CD4-positive, alpha-beta T cell (primary cell): ENCODE measurements at regions not wholly inside any gene's neighbourhood (a gene's known extent, or its start where the extent isn't known, plus 50 kb on each side); places are given as distances from the start of the nearest gene placed in this dataset.

Experiments used
- ATAC-seq: fragments of 200-7000 bp; cut with Tn5 transposase; one replicate; pipeline ENCODE4 v1.10.0; 2022; ENCODE audit warnings: mild to moderate bottlenecking; ENCODE audit not compliant: poor library complexity
- CTCF ChIA-PET: fragments of 350-600 bp; sonication (Branson Sonifier 250); formaldehyde crosslinking; loops from one replicate; lab custom pipeline; 2021; ENCODE audit warnings: antibody characterized with exemption, inconsistent platforms; lab: Charles Lee
- POLR2A ChIA-PET: fragments of 350-600 bp; sonication (Branson Sonifier 250); formaldehyde crosslinking; loops from one replicate; lab custom pipeline; 2021; ENCODE audit warnings: antibody characterized with exemption, inconsistent platforms; lab: Charles Lee
- DNase-seq, 14 experiments: peaks; one replicate each; pipeline ENCODE4 v3.0.0-alpha.2; 2013 to 2020; ENCODE audit warnings: mixed read lengths in 2 of 14
- H3K27ac ChIP-seq, 2 donors: one replicate each; pipeline versions ENCODE4 v1.5.1 to v1.7.0; 2013; ENCODE audit warnings: low read length in 2 of 2, low read depth in 1 of 2, mild to moderate bottlenecking in 1 of 2
- H3K27me3 ChIP-seq, 2 experiments: 1 replicate in 1 of 2; 2 replicates in 1 of 2; pipeline versions ENCODE4 v1.6.1 to v1.7.0; 2013; ENCODE audit warnings: low read length in 2 of 2, control low read depth in 1 of 2, mild to moderate bottlenecking in 1 of 2, moderate library complexity in 1 of 2; ENCODE audit not compliant: insufficient read depth in 2 of 2, control insufficient read depth in 1 of 2
- H3K36me3 ChIP-seq: one replicate; pipeline ENCODE4 v1.6.1; 2013; ENCODE audit warnings: low read length, control low read depth; ENCODE audit not compliant: insufficient read depth
- H3K4me1 ChIP-seq: one replicate; pipeline ENCODE4 v1.6.1; 2013; ENCODE audit warnings: low read length, control low read depth; ENCODE audit not compliant: insufficient read depth
- H3K4me3 ChIP-seq: one replicate; pipeline ENCODE4 v1.5.1; 2013; ENCODE audit warnings: mild to moderate bottlenecking, low read length, moderate library complexity
- H3K9me3 ChIP-seq, 2 experiments: 1 replicate in 1 of 2; 2 replicates in 1 of 2; pipeline versions ENCODE4 v1.6.1 to v1.7.0; 2013; ENCODE audit warnings: low read length in 2 of 2, mild to moderate bottlenecking in 2 of 2, control low read depth in 1 of 2, moderate library complexity in 1 of 2; ENCODE audit not compliant: control insufficient read depth in 1 of 2, insufficient read depth in 1 of 2
- H3K27ac Mint-ChIP-seq: one replicate; pipeline ENCODE4 v1.8.0; 2020; ENCODE audit warnings: mixed read lengths
- H3K27me3 Mint-ChIP-seq: one replicate; pipeline ENCODE4 v1.8.0; 2021; ENCODE audit warnings: mixed read lengths
- H3K36me3 Mint-ChIP-seq: one replicate; pipeline ENCODE4 v1.8.0; 2021; ENCODE audit warnings: low read depth, mixed read lengths
- H3K4me1 Mint-ChIP-seq: one replicate; pipeline ENCODE4 v1.8.0; 2021; ENCODE audit warnings: low read depth, mixed read lengths
- H3K4me3 Mint-ChIP-seq: one replicate; pipeline ENCODE4 v1.8.0; 2020; ENCODE audit warnings: mild to moderate bottlenecking, mixed read lengths
- H3K9me3 Mint-ChIP-seq: one replicate; pipeline ENCODE4 v1.8.0; 2020; ENCODE audit warnings: mixed read lengths
- CTCF ChIP-seq: fragments of 200-600 bp; IDR thresholded peaks from one replicate; pipeline ENCODE4 v1.8.0; 2022; ENCODE audit warnings: antibody characterized with exemption, mild to moderate bottlenecking
- intact Hi-C, 2 experiments: fragments of 100-400 bp; cut with DNase I in 1 of 2; cut with micrococcal nuclease in 1 of 2; formaldehyde crosslinking; loops; one replicate each; pipeline versions ENCODE4 v1.15.1 to v1.9.0; 2023 to 2025; cut with DNase I, micrococcal nuclease

GRCh38 chr18:73240899-73241298 lies 373.1 kb upstream of the NETO1 start:
- DNase-seq (no peak), ATAC-seq (no peak)
- TF ChIP-seq CTCF: no peak
- H3K36me3 Mint-ChIP-seq: no peaks in the 10 kb centered on the region
- POLR2A ChIA-PET: no interaction called here
- intact Hi-C loops: no loop called here
- H3K4me1 Mint-ChIP-seq: no peaks in the 10 kb centered on the region
- peaks cover 7% of the 10 kb centered on the region for H3K9me3 Mint-ChIP-seq
- H3K27ac Mint-ChIP-seq: no peak overlapping the region
- CTCF ChIA-PET: no interaction called here
- no peak overlapping the region for H3K4me3 Mint-ChIP-seq
- no peak overlapping the region for H3K27ac ChIP-seq
- no peak overlapping the region for H3K4me3 ChIP-seq
- no peaks in the 10 kb centered on the region for H3K4me1 ChIP-seq
- peaks cover 0 to 4% of the 10 kb centered on the region in 2 experiments for H3K9me3 ChIP-seq
- no peaks in the 10 kb centered on the region for H3K27me3 Mint-ChIP-seq
- H3K27me3 ChIP-seq: no peaks in the 10 kb centered on the region
- no peaks in the 10 kb centered on the region for H3K36me3 ChIP-seq

- Histone ChIP-seq H3K27me3 (no peaks in the 10 kb centered on the region), H3K4me1 (no peaks in the 10 kb centered on the region), H3K4me3 (no peak overlapping the region), H3K9me3 (no peaks in the 10 kb centered on the region), H3K27ac (no peak overlapping the region), H3K36me3 (no peaks in the 10 kb centered on the region)
- TF ChIP-seq CTCF: no peak
- POLR2A ChIA-PET: no interaction called here
- CTCF ChIA-PET: no interaction called here
- no peaks in the 10 kb centered on the region for H3K36me3 Mint-ChIP-seq
- H3K27ac Mint-ChIP-seq: no peak overlapping the region
- DNase-seq (no peak), ATAC-seq (no peak)
- intact Hi-C loops: no loop called here
- no peaks in the 10 kb centered on the region for H3K4me1 Mint-ChIP-seq
- H3K9me3 Mint-ChIP-seq: peaks cover 8% of the 10 kb centered on the region
- H3K27me3 Mint-ChIP-seq: no peaks in the 10 kb centered on the region
- H3K4me3 Mint-ChIP-seq: no peak overlapping the region
These were observed 368.1 kb upstream of the NETO1 start for GRCh38 chr18:73235921-73236320.

- H3K36me3 ChIP-seq: no peaks in the 10 kb centered on the region
- H3K4me1 ChIP-seq: no peaks in the 10 kb centered on the region
- Mint-ChIP-seq H3K36me3 (no peaks in the 10 kb centered on the region), H3K4me3 (no peak overlapping the region), H3K27me3 (no peaks in the 10 kb centered on the region), H3K9me3 (peaks cover 8% of the 10 kb centered on the region), H3K27ac (no peak overlapping the region), H3K4me1 (no peaks in the 10 kb centered on the region)
- DNase-seq (no peak), ATAC-seq (no peak)
- ChIA-PET POLR2A (no interaction called here), CTCF (no interaction called here)
- H3K27ac ChIP-seq: no peak overlapping the region
- no peak overlapping the region for H3K4me3 ChIP-seq
- no peak for TF ChIP-seq CTCF
- H3K27me3 ChIP-seq: no peaks in the 10 kb centered on the region
- intact Hi-C loops: no loop called here
- no peaks in the 10 kb centered on the region for H3K9me3 ChIP-seq
These were observed 367.7 kb upstream of the NETO1 start for GRCh38 chr18:73235491-73235890.
